ENCODE measurements at regions not wholly inside any gene's neighbourhood (a gene's known extent, or its start where the extent isn't known, plus 50 kb on each side); places are given as distances from the start of the nearest gene placed in this dataset.
"Not testable (repeated sequence)": the region's sequence is repeated elsewhere in the genome, so short reads cannot be mapped to it uniquely, and the experiment has no call there.

- no peak for DNase-seq
Observed at GRCh38 chr5:142221091-142221860, 103.5 kb downstream of the SPRY4 start.

- DNase-seq = no peak
Observed at GRCh38 chr5:142219146-142219545, 105.7 kb downstream of the SPRY4 start.

GRCh38 chr5:142216931-142217330 is 107.9 kb downstream of the SPRY4 start:
- no peak for DNase-seq

GRCh38 chr5:142215915-142216681 is 107.5 kb downstream of the NDFIP1 start:
- no peak for DNase-seq

- no peak for DNase-seq
Observed at GRCh38 chr5:142213077-142213476, 104.5 kb downstream of the NDFIP1 start.

- no peak for DNase-seq
Observed at GRCh38 chr5:142211918-142212317, 103.3 kb downstream of the NDFIP1 start.

- no peak for DNase-seq
Observed at GRCh38 chr5:142210864-142211412, 102.4 kb downstream of the NDFIP1 start.

- no peak for DNase-seq
Observed at GRCh38 chr5:142210011-142210410, 101.4 kb downstream of the NDFIP1 start.

- no peak for DNase-seq
Observed at GRCh38 chr5:142208777-142209312, 100.3 kb downstream of the NDFIP1 start.

- not testable (repeated sequence) for DNase-seq
Observed at GRCh38 chr5:142208244-142208643, 99.7 kb downstream of the NDFIP1 start.

GRCh38 chr5:142206801-142207200 is 98.2 kb downstream of the NDFIP1 start:
- peak in 1 of 3 experiments; percentile 0 for DNase-seq

GRCh38 chr5:142204219-142204618 is 95.6 kb downstream of the NDFIP1 start:
- DNase-seq = no peak

Measured in NCI-H1417 (cell line).